HEK293 (cell line): ENCODE measurements at regions not wholly inside any gene's neighbourhood (a gene's known extent, or its start where the extent isn't known, plus 50 kb on each side); places are given as distances from the start of the nearest gene placed in this dataset.
A peak's percentile ranks its signal among the peaks of the same experiment; 100 is the strongest.

ENCODE experiments used
- CTCF ChIA-PET: fragments of 350-600 bp; formaldehyde crosslinking; extraction: SDS; loops from one replicate; lab custom pipeline; 2021; ENCODE audit warnings: antibody characterized with exemption; lab: Yijun Ruan, JAX
- POLR2A ChIA-PET: fragments of 300-600 bp; formaldehyde crosslinking; extraction: SDS; loops from one replicate; lab custom pipeline; 2020; ENCODE audit warnings: antibody characterized with exemption, inconsistent platforms; lab: Yijun Ruan, JAX
- H3K27ac ChIP-seq: fragments of 200-500 bp; sonication (Bioruptor generic); 2 replicates; pipeline ENCODE4 v1.5.1; 2014; ENCODE audit warnings: low read depth, low read length, control low read depth, inconsistent platforms; ENCODE audit errors: extremely low read depth
- H3K36me3 ChIP-seq, 2 experiments: fragments of 200-500 bp in 1 of 2; sonication (Bioruptor generic) in 1 of 2; 1 replicate in 1 of 2; 2 replicates in 1 of 2; pipeline ENCODE4 v1.5.1; 2014 to 2017; ENCODE audit warnings: inconsistent platforms in 2 of 2, low read length in 2 of 2; ENCODE audit not compliant: control insufficient read depth in 2 of 2, insufficient read depth in 1 of 2
- H3K4me1 ChIP-seq: fragments of 200-500 bp; sonication (Bioruptor generic); 2 replicates; pipeline ENCODE4 v1.5.1; 2014; ENCODE audit warnings: mild to moderate bottlenecking, low read length, inconsistent platforms; ENCODE audit not compliant: control insufficient read depth, insufficient read depth
- H3K4me3 ChIP-seq: 2 replicates; pipeline ENCODE4 v1.5.1; 2011; ENCODE audit warnings: low read depth, mild to moderate bottlenecking, control low read depth, low read length, moderate library complexity
- H3K9me3 ChIP-seq: fragments of 200-500 bp; sonication (Bioruptor generic); 2 replicates; pipeline ENCODE4 v1.5.1; 2014; ENCODE audit warnings: low read depth, low read length, inconsistent platforms; ENCODE audit not compliant: control insufficient read depth, insufficient read depth
- EGR2 ChIP-seq: fragments of 450-650 bp; formaldehyde crosslinking; IDR thresholded peaks from 2 replicates; pipeline ENCODE4 v1.5.1; 2016; ENCODE audit warnings: low read depth, missing biosample characterization, missing genetic modification characterization
- PRDM10 ChIP-seq: fragments of 450-650 bp; formaldehyde crosslinking; IDR thresholded peaks from 2 replicates; pipeline ENCODE4 v1.5.1; 2016; ENCODE audit warnings: missing biosample characterization, missing genetic modification characterization
- SCRT2 ChIP-seq: fragments of 450-650 bp; formaldehyde crosslinking; IDR thresholded peaks from 2 replicates; pipeline ENCODE4 v1.5.1; 2016; ENCODE audit warnings: missing biosample characterization, missing genetic modification characterization
- TCF7L2 ChIP-seq: IDR thresholded peaks from 2 replicates; pipeline ENCODE4 v1.6.1; 2011; ENCODE audit warnings: low read depth, mild to moderate bottlenecking, inconsistent platforms, low read length, moderate library complexity, borderline replicate concordance
- ZBTB48 ChIP-seq: fragments of 450-650 bp; formaldehyde crosslinking; IDR thresholded peaks from 2 replicates; pipeline ENCODE4 v1.5.1; 2016; ENCODE audit warnings: missing biosample characterization, missing genetic modification characterization
- ZBTB8A ChIP-seq: fragments of 450-650 bp; formaldehyde crosslinking; IDR thresholded peaks from 2 replicates; pipeline ENCODE4 v1.5.1; 2016; ENCODE audit warnings: missing biosample characterization, missing genetic modification characterization
- ZNF112 ChIP-seq: fragments of 450-650 bp; formaldehyde crosslinking; IDR thresholded peaks from 2 replicates; pipeline ENCODE4 v1.5.0; 2017; ENCODE audit warnings: missing biosample characterization, missing genetic modification characterization
- ZNF169 ChIP-seq: fragments of 450-650 bp; formaldehyde crosslinking; IDR thresholded peaks from 2 replicates; pipeline ENCODE4 v1.5.1; 2016; ENCODE audit warnings: missing biosample characterization, missing genetic modification characterization
- ZNF184 ChIP-seq: fragments of 450-650 bp; IDR thresholded peaks from 2 replicates; pipeline ENCODE4 v1.5.1; 2018; ENCODE audit warnings: missing biosample characterization, mild to moderate bottlenecking, missing genetic modification characterization
- ZNF223 ChIP-seq: fragments of 450-650 bp; formaldehyde crosslinking; IDR thresholded peaks from 2 replicates; pipeline ENCODE4 v1.5.1; 2016; ENCODE audit warnings: missing biosample characterization, missing genetic modification characterization
- ZNF24 ChIP-seq: fragments of 450-650 bp; formaldehyde crosslinking; IDR thresholded peaks from 2 replicates; pipeline ENCODE4 v1.5.1; 2016; ENCODE audit warnings: missing biosample characterization, missing genetic modification characterization
- ZNF416 ChIP-seq: fragments of 450-650 bp; formaldehyde crosslinking; IDR thresholded peaks from 2 replicates; pipeline ENCODE4 v1.5.1; 2016; ENCODE audit warnings: missing biosample characterization, missing genetic modification characterization
- ZNF510 ChIP-seq: fragments of 450-650 bp; formaldehyde crosslinking; IDR thresholded peaks from 2 replicates; pipeline ENCODE4 v1.5.1; 2018; ENCODE audit warnings: mild to moderate bottlenecking, missing genetic modification characterization, missing biosample characterization; ENCODE audit not compliant: insufficient replicate concordance
- ZNF529 ChIP-seq: fragments of 450-650 bp; formaldehyde crosslinking; IDR thresholded peaks from 2 replicates; pipeline ENCODE4 v1.5.1; 2017; ENCODE audit warnings: missing genetic modification characterization, missing biosample characterization; ENCODE audit not compliant: insufficient replicate concordance
- ZNF571 ChIP-seq: fragments of 450-650 bp; formaldehyde crosslinking; IDR thresholded peaks from 2 replicates; pipeline ENCODE4 v1.5.0; 2017; ENCODE audit warnings: missing biosample characterization, missing genetic modification characterization
- ZNF585B ChIP-seq: fragments of 450-650 bp; formaldehyde crosslinking; IDR thresholded peaks from 2 replicates; pipeline ENCODE4 v1.5.1; 2016; ENCODE audit warnings: missing biosample characterization, missing genetic modification characterization
- ZNF596 ChIP-seq: fragments of 450-650 bp; IDR thresholded peaks from 2 replicates; pipeline ENCODE4 v1.5.0; 2018; ENCODE audit warnings: missing biosample characterization, mild to moderate bottlenecking, missing genetic modification characterization, moderate library complexity
- ZNF621 ChIP-seq: fragments of 450-650 bp; formaldehyde crosslinking; IDR thresholded peaks from 2 replicates; pipeline ENCODE4 v1.5.1; 2017; ENCODE audit warnings: missing biosample characterization, missing genetic modification characterization
- ZNF626 ChIP-seq: fragments of 450-650 bp; sonication (Bioruptor Pico); formaldehyde crosslinking; IDR thresholded peaks from 2 replicates; pipeline ENCODE4 v1.5.1; 2018; ENCODE audit warnings: missing biosample characterization, missing genetic modification characterization, inconsistent platforms
- ZNF76 ChIP-seq: fragments of 450-650 bp; formaldehyde crosslinking; IDR thresholded peaks from 2 replicates; pipeline ENCODE4; 2016; ENCODE audit warnings: low read depth, missing biosample characterization, missing genetic modification characterization, borderline replicate concordance
- ZNF768 ChIP-seq: fragments of 450-650 bp; formaldehyde crosslinking; IDR thresholded peaks from 2 replicates; pipeline ENCODE4 v1.5.1; 2018; ENCODE audit warnings: missing biosample characterization, mild to moderate bottlenecking, missing genetic modification characterization
- ZNF792 ChIP-seq: fragments of 450-650 bp; formaldehyde crosslinking; IDR thresholded peaks from 2 replicates; pipeline ENCODE4 v1.5.1; 2016; ENCODE audit warnings: missing biosample characterization, missing genetic modification characterization
- ZNF843 ChIP-seq: fragments of 450-650 bp; formaldehyde crosslinking; IDR thresholded peaks from 2 replicates; pipeline ENCODE4 v1.5.1; 2016; ENCODE audit warnings: missing biosample characterization, missing genetic modification characterization
- TF ChIP-seq, protein P1 (sequence below): fragments of 450-650 bp; formaldehyde crosslinking; IDR thresholded peaks from 2 replicates; pipeline ENCODE4 v1.5.1; 2016; ENCODE audit warnings: missing biosample characterization, missing genetic modification characterization
- TF ChIP-seq, protein P2 (sequence below): fragments of 450-650 bp; formaldehyde crosslinking; IDR thresholded peaks from 2 replicates; pipeline ENCODE4 v1.5.1; 2016; ENCODE audit warnings: missing biosample characterization, missing genetic modification characterization

DNA sequence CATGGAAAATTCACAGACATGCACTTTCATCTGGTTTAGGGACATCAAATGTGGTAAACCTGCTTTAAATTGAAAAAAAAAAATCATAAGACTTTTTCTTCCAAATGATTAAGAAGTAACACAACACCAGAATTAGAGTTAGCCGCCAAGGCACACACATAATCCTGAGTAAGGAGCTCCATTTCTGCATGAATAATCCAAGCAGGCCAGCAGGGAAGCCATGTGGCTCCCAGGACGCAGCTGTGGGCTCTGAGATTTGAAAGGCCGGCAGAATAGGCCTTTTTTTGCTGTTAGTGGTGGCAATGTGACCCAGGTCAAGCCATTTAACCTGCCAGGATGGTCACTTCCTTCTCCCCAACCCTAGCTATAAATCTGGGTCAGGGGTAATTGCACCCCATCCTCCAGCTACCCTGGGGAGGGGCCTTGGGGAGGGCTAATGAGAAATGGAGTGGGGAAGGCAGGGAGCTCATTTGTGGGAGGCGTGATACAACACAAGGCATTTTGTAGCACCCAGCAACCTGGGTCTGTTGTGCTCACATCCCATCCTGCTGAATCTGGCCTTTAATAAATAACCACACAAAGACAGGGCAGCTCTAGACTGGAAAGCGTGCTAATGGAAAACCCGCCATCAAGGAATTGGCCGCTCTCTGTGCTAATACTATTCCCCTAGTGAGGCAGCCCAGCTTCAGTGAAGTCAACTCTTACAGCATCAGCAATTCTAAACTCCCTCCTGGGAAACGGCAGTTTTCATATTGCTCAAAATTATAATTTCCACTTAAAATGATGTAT, 178.5 kb downstream of the RHOU start:
- ChIA-PET POLR2A (no interaction called here), CTCF (interaction anchor here (0.6 to 0.8 kb wide), 3 partner anchors 12 to 1208 kb away, joined by 3 read pairs; no protein-coding TSS in a partner anchor)
- Histone ChIP-seq H3K27ac (no peak overlapping the region), H3K4me1 (no peaks in the 10 kb centered on the region), H3K36me3 (no peaks in the 10 kb centered on the region), H3K9me3 (peaks cover 2% of the 10 kb centered on the region; the same call in 1 of the 2 replicates), H3K4me3 (no peak overlapping the region)
- TF ChIP-seq SCRT2 (tag by site-specific recombination), result no peak
- no peak for TF ChIP-seq ZNF768 (tag by site-specific recombination)
- no peak for TF ChIP-seq ZNF416
- no peak for TF ChIP-seq ZNF112 (tag by site-specific recombination)
- no peak for TF ChIP-seq ZNF529 (tag by site-specific recombination)
- no peak for TF ChIP-seq ZNF571 (tag by site-specific recombination)
- no peak for TF ChIP-seq EGR2 (tag by site-specific recombination)
- no peak for TF ChIP-seq ZNF184
- TF ChIP-seq ZNF621 (tag by site-specific recombination), result no peak
- no peak for TF ChIP-seq ZNF169 (tag by site-specific recombination)

DNA sequence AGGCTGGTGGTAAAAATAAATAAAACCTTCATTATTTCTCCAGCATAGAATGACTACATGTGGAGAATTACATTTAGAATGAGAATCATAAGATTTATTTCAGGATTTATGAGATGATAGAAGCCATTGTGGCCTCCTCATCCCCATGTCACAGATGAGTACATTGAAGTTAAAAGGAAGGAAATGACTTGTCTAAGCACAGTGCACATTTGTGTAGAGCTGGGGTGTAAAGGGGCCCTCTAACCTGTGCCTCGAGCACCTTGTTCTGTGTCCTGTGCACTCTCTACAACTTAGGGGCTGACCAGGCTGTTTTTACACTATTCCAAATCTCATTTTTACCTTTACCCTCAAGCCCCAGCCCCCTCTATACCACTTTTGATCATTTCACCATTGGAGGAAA, 179.4 kb downstream of the RHOU start:
- TF ChIP-seq ZNF585B (tag by site-specific recombination), result peak; percentile 33
- TF ChIP-seq ZNF626 (tag by site-specific recombination), result no peak
- CTCF ChIA-PET, result interaction anchor here (0.6 to 0.7 kb wide), 2 partner anchors 30 to 1207 kb away, joined by 3 read pairs; no protein-coding TSS in a partner anchor
- H3K4me1 ChIP-seq, result no peaks in the 10 kb centered on the region
- H3K4me3 ChIP-seq, result no peak overlapping the region
- H3K36me3 ChIP-seq, result no peaks in the 10 kb centered on the region
- H3K27ac ChIP-seq, result no peak overlapping the region
- H3K9me3 ChIP-seq, result peaks cover 2% of the 10 kb centered on the region; the same call in 1 of the 2 replicates
- POLR2A ChIA-PET, result interaction anchor here (0.7 kb wide), 1 partner anchor 179 kb away, joined by 3 read pairs; the partner anchor contains the start of gene RHOU

DNA sequence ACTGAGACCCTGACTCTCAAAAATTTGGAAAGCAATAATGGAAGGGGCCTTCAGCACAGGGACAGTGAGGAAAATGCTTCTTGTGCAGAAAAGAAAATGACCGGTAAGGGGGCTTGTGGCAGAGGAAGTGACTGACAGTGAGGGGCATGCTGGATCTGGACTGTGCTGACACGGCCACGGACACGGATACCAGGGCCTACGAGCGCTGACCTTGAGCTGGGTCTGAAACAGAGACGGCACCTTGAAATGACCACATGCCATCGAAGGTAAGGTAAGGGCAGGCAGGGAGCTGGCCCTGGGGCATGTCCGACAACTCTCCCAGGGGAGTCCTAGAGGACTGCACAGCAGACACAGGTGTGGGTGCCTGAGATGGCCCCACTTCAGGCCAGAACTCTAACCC, 182.1 kb downstream of the RHOU start:
- no peaks in the 10 kb centered on the region for H3K36me3 ChIP-seq
- H3K4me3 ChIP-seq, result no peak overlapping the region
- no peaks in the 10 kb centered on the region for H3K4me1 ChIP-seq
- ChIA-PET POLR2A (no interaction called here), CTCF (no interaction called here)
- peaks cover 2% of the 10 kb centered on the region; the same call in 1 of the 2 replicates for H3K9me3 ChIP-seq
- no peak overlapping the region for H3K27ac ChIP-seq
- TF ChIP-seq ZNF596 (tag by site-specific recombination) (no peak), PRDM10 (no peak), ZNF24 (tag by site-specific recombination) (no peak), ZBTB8A (no peak), ZBTB48 (tag by site-specific recombination) (no peak), ZNF223 (no peak), ZNF169 (tag by site-specific recombination) (no peak), ZNF792 (no peak), ZNF510 (tag by site-specific recombination) (no peak), ZNF76 (tag by site-specific recombination) (no peak), TCF7L2 (no peak), ZNF843 (tag by site-specific recombination) (no peak)
- TF ChIP-seq, protein P1, sequence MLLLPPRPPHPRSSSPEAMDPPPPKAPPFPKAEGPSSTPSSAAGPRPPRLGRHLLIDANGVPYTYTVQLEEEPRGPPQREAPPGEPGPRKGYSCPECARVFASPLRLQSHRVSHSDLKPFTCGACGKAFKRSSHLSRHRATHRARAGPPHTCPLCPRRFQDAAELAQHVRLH (tag by site-specific recombination), result no peak
- TF ChIP-seq, protein P2, sequence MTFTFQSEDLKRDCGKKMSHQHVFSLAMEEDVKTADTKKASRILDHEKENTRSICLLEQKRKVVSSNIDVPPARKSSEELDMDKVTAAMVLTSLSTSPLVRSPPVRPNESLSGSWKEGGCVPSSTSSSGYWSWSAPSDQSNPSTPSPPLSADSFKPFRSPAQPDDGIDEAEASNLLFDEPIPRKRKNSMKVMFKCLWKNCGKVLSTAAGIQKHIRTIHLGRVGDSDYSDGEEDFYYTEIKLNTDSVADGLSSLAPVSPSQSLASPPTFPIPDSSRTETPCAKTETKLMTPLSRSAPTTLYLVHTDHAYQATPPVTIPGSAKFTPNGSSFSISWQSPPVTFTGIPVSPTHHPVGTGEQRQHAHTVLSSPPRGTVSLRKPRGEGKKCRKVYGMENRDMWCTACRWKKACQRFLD (tag by site-specific recombination), result no peak
